ENCODE measurements at regions not wholly inside any gene's neighbourhood (a gene's known extent, or its start where the extent isn't known, plus 50 kb on each side); places are given as distances from the start of the nearest gene placed in this dataset.

GRCh38 chr17:21843318-21843865 is 151.1 kb downstream of the KCNJ18 start:
- TF ChIP-seq CTCF (IDR thresholded peaks at IDR 0.05), result no peak
- no peak for TF ChIP-seq POLR2A (IDR thresholded peaks at IDR 0.05)
